Suprapubic skin (tissue), 3 donors: ENCODE measurements at regions not wholly inside any gene's neighbourhood (a gene's known extent, or its start where the extent isn't known, plus 50 kb on each side); places are given as distances from the start of the nearest gene placed in this dataset.
"Not testable (repeated sequence)": the region's sequence is repeated elsewhere in the genome, so short reads cannot be mapped to it uniquely, and the experiment has no call there.

Source experiments
- CTCF ChIP-seq, 2 donors: fragments of 200-600 bp in 1 of 2; fragments of 450-650 bp in 1 of 2; sonication (generic) in 1 of 2; IDR thresholded peaks; one replicate each; pipeline ENCODE4 v1.5.1; 2016 to 2019; ENCODE audit warnings: antibody characterized with exemption in 2 of 2, mild to moderate bottlenecking in 1 of 2, moderate library complexity in 1 of 2
- EP300 ChIP-seq: sonication (generic); formaldehyde crosslinking; IDR thresholded peaks from one replicate; pipeline ENCODE4 v1.6.1; 2017; ENCODE audit warnings: antibody characterized with exemption

- TF ChIP-seq CTCF (IDR thresholded peaks at IDR 0.05); EP300: not testable (repeated sequence)
Measured at GRCh38 chr3:106072596-106072995, 203.8 kb upstream of the CBLB start.
